Tibial nerve (tissue), 4 donors: ENCODE measurements at regions not wholly inside any gene's neighbourhood (a gene's known extent, or its start where the extent isn't known, plus 50 kb on each side); places are given as distances from the start of the nearest gene placed in this dataset.

Source experiments
- DNase-seq, 2 donors: peaks; one replicate each; pipeline ENCODE4 v3.0.0-alpha.2; 2019; ENCODE audit warnings: low spot score in 2 of 2
- H3K27ac ChIP-seq, 4 donors: fragments of 200-600 bp; sonication (generic) in 3 of 4; one replicate each; pipeline ENCODE4 v1.5.1; 2017 to 2019; ENCODE audit warnings: mild to moderate bottlenecking in 1 of 4
- H3K27me3 ChIP-seq, 2 donors: fragments of 200-600 bp; sonication (generic) in 1 of 2; one replicate each; pipeline versions ENCODE4 v1.5.1 to v1.6.0; 2017 to 2019
- H3K36me3 ChIP-seq, 3 donors: fragments of 200-600 bp; sonication (generic); one replicate each; pipeline ENCODE4 v1.5.1; 2018 to 2019
- H3K4me1 ChIP-seq, 4 donors: fragments of 200-600 bp; sonication (generic) in 3 of 4; one replicate each; pipeline ENCODE4 v1.5.1; 2017 to 2019
- H3K4me3 ChIP-seq, 4 donors: fragments of 200-600 bp; sonication (generic) in 3 of 4; one replicate each; pipeline ENCODE4 v1.5.1; 2017 to 2019; ENCODE audit warnings: mild to moderate bottlenecking in 1 of 4, moderate library complexity in 1 of 4
- H3K9me3 ChIP-seq, 4 donors: fragments of 200-600 bp; sonication (generic) in 3 of 4; one replicate each; pipeline ENCODE4 v1.5.1; 2017 to 2019
- EP300 ChIP-seq, 2 donors: sonication (generic); formaldehyde crosslinking; IDR thresholded peaks; one replicate each; pipeline ENCODE4 v1.6.1; 2017; ENCODE audit warnings: antibody characterized with exemption in 2 of 2, mild to moderate bottlenecking in 1 of 2
- POLR2A ChIP-seq, 2 donors: fragments of 450-650 bp; IDR thresholded peaks; one replicate each; pipeline ENCODE4 v1.6.1; 2017; ENCODE audit warnings: antibody characterized with exemption in 2 of 2, mild to moderate bottlenecking in 2 of 2, moderate library complexity in 2 of 2
- WGBS, 2 donors: methylation state at CpG; one replicate each; pipeline ENCODE4 v1.1.5; 2018; 5-methylcytosine and 5-hydroxymethylcytosine counted together
- TF ChIP-seq, protein P1 (sequence below), 5 experiments: fragments of 200-600 bp in 3 of 5; fragments of 450-650 bp in 2 of 5; sonication (generic) in 3 of 5; IDR thresholded peaks; one replicate each; pipeline ENCODE4 v1.5.1; 2016 to 2019; ENCODE audit warnings: antibody characterized with exemption in 5 of 5, mild to moderate bottlenecking in 3 of 5, moderate library complexity in 2 of 5

DNA sequence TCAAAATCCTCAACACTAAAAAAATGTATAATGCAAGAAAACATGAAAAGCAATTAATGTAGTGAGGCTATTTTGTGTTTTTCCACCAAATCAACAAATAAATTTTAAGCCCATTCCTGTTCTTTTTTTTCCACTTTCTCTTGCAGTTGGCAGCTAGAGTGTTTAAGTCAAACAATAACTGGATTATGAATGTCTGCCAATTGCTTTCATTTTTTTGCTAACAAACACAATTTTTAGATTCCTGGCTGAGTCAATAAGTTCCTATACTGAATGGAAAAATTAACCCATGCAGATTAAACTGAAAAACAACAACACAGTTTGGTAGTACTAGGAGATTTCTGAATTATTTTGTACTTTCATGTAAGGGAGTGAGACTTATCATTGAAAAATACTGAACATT lies 232.4 kb downstream of the SLITRK5 start:
- peaks cover 0 to 13% (median 0%) of the 10 kb centered on the region in 4 donors for H3K4me1 ChIP-seq
- TF ChIP-seq EP300 (IDR thresholded peaks at IDR 0.05): no peak
- TF ChIP-seq, protein P1, sequence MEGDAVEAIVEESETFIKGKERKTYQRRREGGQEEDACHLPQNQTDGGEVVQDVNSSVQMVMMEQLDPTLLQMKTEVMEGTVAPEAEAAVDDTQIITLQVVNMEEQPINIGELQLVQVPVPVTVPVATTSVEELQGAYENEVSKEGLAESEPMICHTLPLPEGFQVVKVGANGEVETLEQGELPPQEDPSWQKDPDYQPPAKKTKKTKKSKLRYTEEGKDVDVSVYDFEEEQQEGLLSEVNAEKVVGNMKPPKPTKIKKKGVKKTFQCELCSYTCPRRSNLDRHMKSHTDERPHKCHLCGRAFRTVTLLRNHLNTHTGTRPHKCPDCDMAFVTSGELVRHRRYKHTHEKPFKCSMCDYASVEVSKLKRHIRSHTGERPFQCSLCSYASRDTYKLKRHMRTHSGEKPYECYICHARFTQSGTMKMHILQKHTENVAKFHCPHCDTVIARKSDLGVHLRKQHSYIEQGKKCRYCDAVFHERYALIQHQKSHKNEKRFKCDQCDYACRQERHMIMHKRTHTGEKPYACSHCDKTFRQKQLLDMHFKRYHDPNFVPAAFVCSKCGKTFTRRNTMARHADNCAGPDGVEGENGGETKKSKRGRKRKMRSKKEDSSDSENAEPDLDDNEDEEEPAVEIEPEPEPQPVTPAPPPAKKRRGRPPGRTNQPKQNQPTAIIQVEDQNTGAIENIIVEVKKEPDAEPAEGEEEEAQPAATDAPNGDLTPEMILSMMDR (IDR thresholded peaks at IDR 0.05): no peak
- TF ChIP-seq POLR2A (IDR thresholded peaks at IDR 0.05): no peak
- no peaks in the 10 kb centered on the region for H3K9me3 ChIP-seq
- no peaks in the 10 kb centered on the region for H3K27me3 ChIP-seq
- DNase-seq: no peak
- H3K27ac ChIP-seq: no peak overlapping the region
- no peak overlapping the region for H3K4me3 ChIP-seq
- H3K36me3 ChIP-seq: no peaks in the 10 kb centered on the region

DNA sequence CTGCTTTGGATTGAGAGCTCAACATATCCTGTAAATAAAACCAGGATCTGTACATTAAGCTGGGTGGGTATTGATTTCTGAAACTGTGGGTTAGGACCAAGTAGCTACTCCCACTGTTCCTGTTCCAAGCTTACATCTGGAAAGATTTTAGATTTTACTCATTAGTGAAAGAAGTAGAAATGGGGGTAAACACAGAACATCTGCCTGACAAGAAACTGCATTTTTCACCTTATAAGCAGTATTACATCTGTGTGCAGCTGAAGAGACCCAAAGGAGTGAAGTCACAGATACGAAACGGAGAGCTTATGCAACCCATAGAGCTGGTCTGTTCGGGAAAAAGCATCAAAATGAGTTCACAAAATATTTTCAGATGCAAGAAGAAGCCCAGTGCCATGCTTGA lies 235.2 kb downstream of the SLITRK5 start:
- no peak for DNase-seq
- TF ChIP-seq, protein P1 (IDR thresholded peaks at IDR 0.05): no peak
- TF ChIP-seq EP300 (IDR thresholded peaks at IDR 0.05) (no peak), POLR2A (IDR thresholded peaks at IDR 0.05) (no peak)
- H3K36me3 ChIP-seq: no peaks in the 10 kb centered on the region
- H3K4me3 ChIP-seq: no peak overlapping the region
- H3K4me1 ChIP-seq: peaks cover 0 to 13% (median 0%) of the 10 kb centered on the region in 4 donors
- no peaks in the 10 kb centered on the region for H3K27me3 ChIP-seq
- WGBS, 2 donors: 52 to 56% methylated on average over 3 of the region's 3 CpGs
- H3K27ac ChIP-seq: no peak overlapping the region
- H3K9me3 ChIP-seq: no peaks in the 10 kb centered on the region

DNA sequence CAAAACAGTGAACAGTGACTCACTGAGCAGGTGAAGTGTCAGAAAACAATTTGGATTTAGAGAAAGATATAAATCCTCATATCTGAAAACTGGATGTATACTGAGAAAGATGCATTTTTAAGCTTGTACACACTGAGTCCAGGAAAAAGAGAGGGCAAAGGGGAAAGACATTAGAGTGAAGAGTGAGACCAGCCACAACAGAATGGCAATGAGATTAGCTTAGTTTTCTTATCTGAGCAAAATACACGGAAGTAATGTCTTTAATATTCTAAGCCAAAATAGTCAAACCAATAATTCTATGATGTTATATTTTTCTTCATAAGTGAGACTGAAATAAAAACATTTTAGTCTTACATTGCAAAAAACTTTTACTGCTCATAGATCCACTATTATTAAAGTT lies 236.0 kb downstream of the SLITRK5 start:
- Histone ChIP-seq H3K36me3 (no peaks in the 10 kb centered on the region), H3K4me3 (no peak overlapping the region), H3K27me3 (no peaks in the 10 kb centered on the region), H3K9me3 (no peaks in the 10 kb centered on the region), H3K27ac (no peak overlapping the region), H3K4me1 (peaks cover 0 to 13% (median 0%) of the 10 kb centered on the region in 4 donors)
- no peak for DNase-seq
- TF ChIP-seq POLR2A (IDR thresholded peaks at IDR 0.05) (no peak), EP300 (IDR thresholded peaks at IDR 0.05) (no peak)
- TF ChIP-seq, protein P1 (IDR thresholded peaks at IDR 0.05): no peak
- WGBS, 2 donors: 49 to 50% methylated on average over 1 of the region's 1 CpG

DNA sequence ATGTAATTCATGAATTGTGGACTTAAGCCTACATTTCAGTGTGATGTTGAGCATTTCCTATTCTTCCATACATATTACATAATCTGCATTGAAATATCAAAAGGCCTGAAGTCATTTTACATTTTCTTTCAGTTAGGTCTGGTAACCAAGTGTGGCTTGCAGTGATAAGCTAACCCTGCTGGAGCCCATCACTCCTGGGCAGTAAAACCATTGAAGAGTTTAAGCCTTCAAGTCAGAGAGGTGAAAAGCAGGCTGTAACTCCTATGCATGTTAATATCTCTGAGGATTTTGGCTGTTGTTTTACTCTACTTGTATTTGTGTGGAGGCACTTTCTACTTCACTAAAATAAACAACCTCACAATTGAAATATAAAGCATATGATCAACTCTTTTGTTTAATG lies 248.8 kb downstream of the SLITRK5 start:
- DNase-seq: no peak
- H3K36me3 ChIP-seq: no peaks in the 10 kb centered on the region
- no peaks in the 10 kb centered on the region for H3K9me3 ChIP-seq
- no peaks in the 10 kb centered on the region for H3K4me1 ChIP-seq
- TF ChIP-seq EP300 (IDR thresholded peaks at IDR 0.05): no peak
- no peak for TF ChIP-seq POLR2A (IDR thresholded peaks at IDR 0.05)
- TF ChIP-seq, protein P1 (IDR thresholded peaks at IDR 0.05): no peak
- H3K4me3 ChIP-seq: no peak overlapping the region
- H3K27ac ChIP-seq: no peak overlapping the region
- H3K27me3 ChIP-seq: no peaks in the 10 kb centered on the region

DNA sequence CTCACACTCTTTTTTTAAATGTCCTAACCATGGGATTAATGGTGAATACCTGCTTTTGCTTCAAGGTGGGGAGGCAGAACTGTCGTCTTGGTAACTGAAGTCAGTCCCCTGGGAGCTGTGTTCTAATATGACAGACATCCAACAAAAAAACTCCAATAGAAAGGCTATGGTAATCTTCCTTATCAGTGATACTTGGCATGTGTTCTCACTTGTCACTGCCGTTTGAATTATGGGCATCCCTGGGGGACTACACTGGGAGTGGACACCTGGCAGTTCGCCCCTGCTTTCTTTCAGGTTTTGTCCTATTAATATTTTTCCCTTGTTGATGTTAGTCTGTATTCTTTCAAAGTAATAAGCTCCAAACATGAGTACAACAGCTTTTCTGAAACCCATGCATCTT lies 252.6 kb downstream of the SLITRK5 start:
- no peak for TF ChIP-seq POLR2A (IDR thresholded peaks at IDR 0.05)
- TF ChIP-seq, protein P1 (IDR thresholded peaks at IDR 0.05): no peak
- no peak for TF ChIP-seq EP300 (IDR thresholded peaks at IDR 0.05)
- no peak overlapping the region for H3K27ac ChIP-seq
- no peak overlapping the region for H3K4me3 ChIP-seq
- H3K27me3 ChIP-seq: no peaks in the 10 kb centered on the region
- H3K4me1 ChIP-seq: no peaks in the 10 kb centered on the region
- no peak for DNase-seq
- H3K9me3 ChIP-seq: no peaks in the 10 kb centered on the region
- no peaks in the 10 kb centered on the region for H3K36me3 ChIP-seq
- WGBS, 2 donors: 66 to 74% methylated on average over 3 of the region's 3 CpGs
